IPS-11a (cell line): ENCODE measurements at regions not wholly inside any gene's neighbourhood (a gene's known extent, or its start where the extent isn't known, plus 50 kb on each side); places are given as distances from the start of the nearest gene placed in this dataset.

Source experiments
- H3K4me3 ChIP-seq: one replicate; pipeline ENCODE4 v1.5.1; 2013; ENCODE audit warnings: low read depth, low read length, control low read depth

DNA sequence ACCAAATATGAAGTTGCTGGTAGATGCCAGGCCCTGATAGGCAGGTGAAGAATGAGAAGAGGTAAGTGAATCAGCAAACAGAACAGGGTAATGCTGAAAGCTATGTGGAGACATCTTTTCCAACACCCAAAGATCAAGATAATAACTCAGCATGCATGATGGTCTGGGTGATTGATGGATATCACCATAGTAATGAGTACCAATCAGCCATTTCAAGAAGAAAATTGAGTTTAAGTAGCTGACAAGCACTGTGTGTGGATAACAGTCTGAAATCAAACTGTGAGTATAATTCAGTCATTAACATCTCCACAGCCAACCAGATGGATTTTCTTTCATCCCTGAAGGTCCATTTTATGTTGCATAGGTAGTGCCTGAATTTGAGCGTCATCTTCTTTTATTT is 289.6 kb upstream of the SMIM31 start:
- H3K4me3 ChIP-seq, result no peak overlapping the region

DNA sequence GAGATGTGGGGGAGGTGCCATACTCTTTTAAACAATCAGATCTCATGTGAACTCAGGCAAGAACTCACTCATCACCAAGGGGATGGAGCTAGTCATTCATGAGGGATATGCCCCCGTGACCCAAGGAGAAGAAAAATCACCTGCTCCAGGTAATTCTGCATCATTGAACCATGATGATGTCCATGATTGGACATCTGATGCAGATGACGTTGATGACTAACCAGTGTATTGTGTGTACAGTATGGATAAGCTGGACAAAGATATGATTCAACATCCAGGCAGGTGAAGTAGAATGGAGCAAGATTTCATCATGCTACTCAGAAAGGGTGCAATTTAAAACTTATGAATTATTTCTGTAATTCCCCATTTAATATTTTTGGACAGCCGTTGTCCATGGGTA is 286.4 kb upstream of the SMIM31 start:
- no peak overlapping the region for H3K4me3 ChIP-seq

DNA sequence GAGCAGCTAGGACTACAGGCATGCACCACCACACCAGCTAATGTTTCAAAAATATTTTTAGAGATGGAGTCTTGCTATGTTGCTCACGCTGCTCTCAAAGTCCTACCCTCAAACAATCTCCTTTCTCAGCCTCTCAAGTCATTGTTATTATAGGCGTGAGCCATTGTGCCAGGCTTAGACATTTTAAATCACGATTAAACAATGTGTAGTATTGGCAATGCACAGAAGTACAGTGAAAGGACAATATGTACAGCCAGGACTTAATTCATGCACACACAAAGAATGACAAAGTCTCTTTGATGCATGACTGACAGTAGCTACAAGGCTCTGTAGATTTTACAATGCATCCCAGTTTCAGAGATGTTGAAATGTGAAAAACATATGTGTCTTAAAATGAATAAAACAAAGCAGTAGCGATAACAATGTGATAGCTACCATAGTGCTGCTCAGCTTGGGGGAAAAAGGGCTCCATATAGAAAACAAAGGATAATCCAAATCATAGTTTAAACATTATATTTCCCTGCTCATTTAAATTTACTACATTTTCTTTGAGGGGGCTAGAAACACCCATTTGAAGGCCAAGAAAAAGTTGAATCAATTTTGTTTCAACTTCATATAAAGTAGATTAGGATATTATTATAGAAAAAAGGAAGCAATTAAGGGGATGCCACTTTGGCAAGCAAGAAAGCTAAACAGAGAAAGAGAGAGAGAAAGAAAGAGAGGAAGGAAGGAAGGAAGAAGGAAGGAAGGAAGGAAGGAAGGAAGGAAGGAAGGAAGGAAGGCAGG is 272.4 kb upstream of the SMIM31 start:
- no peak overlapping the region for H3K4me3 ChIP-seq

DNA sequence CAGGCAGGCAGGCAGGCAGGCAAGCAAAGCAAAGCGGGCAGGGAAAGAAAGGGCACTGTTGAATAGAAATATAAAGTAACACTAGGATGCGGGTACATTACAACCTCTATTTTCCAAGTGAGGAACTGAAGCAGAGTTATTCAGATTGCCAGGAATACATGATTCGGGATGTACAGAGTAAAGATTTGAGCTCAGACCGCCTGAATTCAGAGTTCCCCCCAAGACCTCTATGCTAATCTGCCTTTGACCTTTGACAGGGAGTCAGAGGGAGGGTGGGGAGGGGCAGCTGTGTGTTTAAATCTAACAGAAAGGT is 271.9 kb upstream of the SMIM31 start:
- H3K4me3 ChIP-seq, result no peak overlapping the region

DNA sequence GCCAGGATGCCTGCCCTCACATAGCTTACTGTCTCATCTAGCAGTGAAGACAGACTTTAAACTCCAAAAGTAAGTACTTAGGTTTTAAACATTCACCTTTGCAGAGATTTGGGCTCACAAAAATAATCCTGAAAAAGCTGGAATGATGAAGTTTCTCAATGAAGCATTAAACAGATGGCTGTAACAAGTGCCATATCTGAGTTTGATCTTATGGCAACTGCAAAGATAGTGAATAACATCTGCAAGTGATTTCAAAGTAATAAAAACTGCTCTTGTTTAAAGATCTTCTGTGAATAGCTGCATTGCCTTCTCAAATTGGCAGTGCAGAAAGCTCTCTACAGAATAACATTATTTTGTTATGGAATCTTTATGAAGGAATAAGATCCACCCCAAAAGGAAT is 271.2 kb upstream of the SMIM31 start:
- no peak overlapping the region for H3K4me3 ChIP-seq

DNA sequence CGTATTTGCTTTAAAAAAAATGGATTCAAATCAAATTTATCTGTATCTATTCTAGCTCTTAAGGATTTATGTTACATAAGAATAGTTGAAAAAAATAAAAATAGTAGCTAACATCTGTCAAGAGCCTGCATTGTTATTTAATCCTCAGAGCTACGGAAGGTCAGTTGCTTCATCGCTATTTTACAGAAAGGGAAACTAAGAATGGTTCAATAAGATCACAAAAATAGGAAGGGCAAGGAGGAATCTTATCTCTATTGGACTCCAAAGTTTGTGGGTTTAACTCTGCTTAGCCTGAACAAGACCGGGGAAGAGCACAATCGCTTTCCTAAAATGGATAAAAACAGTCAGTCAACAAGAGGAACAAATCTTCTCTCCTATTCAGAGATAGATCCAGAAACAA is 270.2 kb upstream of the SMIM31 start:
- no peak overlapping the region for H3K4me3 ChIP-seq

DNA sequence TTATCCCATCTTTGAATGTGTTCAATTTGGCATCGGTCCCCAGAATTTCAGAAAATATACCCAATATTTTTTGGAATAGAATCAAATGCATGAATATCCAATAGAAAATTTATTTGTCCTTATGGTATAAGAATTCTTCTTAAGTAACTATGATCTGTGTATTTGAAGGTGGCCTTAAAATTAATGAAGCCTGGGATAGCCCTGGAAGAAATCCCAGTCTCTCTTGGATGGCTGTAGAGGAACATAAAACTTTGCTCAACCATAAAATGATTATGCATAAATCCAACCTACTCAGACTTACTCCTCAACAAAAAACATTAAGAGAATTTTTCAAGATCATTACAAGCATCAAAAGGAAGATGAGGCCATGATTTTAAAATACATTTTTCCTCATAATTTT is 269.4 kb upstream of the SMIM31 start:
- H3K4me3 ChIP-seq, result no peak overlapping the region

DNA sequence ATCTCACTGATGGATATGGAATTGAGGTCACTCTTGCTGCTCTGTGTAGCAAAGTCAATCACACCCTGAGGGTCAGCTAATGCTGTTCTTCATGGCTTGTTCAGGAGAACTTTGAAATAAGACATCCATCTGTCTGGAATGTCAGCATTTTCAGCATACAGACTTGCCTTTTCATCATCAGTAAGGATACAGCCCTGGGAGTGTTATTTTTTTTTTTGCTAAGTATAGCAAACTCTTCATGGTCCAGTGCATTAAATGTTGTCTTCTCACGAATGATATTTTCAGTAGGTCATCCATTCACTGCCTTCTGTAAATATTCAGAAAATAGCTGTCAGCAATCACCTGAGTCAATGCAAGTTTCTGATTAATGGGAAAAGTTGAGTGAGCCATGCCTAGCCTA is 268.8 kb upstream of the SMIM31 start:
- no peak overlapping the region for H3K4me3 ChIP-seq

DNA sequence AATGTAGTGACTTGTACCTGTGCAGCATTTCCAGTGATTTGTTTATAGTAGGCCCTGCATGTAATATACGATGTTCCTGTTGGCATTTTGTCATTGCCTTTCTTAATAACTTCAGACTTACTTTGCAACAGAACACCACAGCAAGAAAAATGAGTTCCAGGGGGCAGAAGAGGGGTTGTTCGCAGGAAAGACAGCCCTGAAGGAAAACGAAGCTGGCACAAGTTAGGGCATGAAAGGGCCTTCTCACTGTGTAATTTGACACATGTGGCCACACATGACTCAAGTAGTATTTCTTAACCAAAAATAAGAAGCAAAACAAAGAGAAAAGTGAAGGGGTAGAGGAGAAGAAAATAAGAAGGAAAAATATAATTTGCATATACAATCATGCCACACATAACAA is 265.8 kb upstream of the SMIM31 start:
- H3K4me3 ChIP-seq, result no peak overlapping the region

DNA sequence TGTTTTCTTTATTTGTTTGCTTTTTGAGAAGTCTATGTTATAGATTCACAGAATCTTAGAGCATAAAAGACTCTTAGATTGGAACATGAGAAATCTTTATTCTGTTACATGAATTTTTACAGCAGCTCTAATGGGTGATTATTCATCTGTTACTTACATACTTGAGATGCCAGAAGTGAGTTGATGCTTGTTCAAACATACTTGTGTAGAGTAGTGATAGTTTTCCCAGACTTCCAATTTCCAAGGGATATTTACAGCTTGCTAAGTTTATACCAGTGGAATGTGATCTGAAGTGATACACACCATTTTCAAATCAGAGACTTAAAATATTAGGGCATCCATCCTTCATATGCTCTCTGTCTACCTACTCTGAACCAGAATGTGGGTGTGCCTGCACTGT is 252.9 kb upstream of the SMIM31 start:
- no peak overlapping the region for H3K4me3 ChIP-seq

DNA sequence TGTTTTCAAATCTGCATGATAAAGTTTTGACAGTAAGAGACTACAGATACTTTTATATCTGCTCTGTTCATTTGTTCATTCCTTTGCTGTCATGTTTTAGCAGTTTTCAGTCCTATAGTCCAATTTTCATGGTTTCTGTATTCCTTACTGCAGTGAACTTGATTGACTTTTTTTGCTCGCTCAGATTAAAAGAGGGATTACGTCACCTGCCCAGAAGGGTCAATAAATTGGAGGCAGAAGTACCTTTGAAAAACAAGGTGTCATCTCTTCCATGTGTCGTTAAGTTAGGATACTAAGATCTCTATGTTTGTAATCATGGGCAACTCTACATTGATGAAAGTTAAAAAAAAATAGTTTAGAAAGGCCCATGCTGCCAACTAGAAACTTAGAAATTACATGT is 250.1 kb upstream of the SMIM31 start:
- H3K4me3 ChIP-seq, result no peak overlapping the region

DNA sequence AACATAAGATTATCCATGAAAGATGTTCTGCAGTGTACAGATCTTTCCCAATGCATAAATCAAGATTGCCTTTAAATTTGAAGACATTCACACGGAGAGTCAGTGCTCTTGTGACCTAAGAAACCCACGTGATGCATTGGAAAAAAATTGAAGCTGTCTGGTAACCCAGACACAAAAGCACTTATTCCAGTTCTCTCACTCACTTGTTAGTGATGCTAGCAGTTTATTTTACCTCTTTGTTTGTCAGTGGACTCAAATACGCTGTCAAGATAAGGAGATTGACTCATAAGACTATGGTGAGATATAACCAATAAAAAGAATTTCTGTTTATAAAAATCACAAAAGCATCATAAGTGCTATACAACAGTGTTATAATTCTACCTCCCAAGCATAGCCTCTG is 245.8 kb upstream of the SMIM31 start:
- H3K4me3 ChIP-seq, result no peak overlapping the region

DNA sequence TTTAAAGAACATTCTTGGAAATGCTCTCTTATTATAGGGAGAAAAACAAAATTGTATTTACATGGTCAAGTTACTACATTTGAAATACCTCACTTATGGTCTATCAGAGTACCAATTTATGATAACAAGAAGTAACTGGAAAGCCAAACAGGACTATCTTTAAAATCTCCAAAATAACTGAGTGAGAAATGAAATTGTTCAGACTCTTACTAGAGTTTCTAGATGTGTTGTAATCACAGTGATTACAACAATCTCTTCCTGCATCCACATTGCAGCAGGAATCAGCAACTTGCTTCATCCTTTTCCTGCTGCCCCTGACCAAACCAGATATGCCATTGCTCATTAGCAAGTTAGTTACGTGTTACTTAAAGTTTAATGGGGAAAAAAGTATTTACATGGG is 245.2 kb upstream of the SMIM31 start:
- H3K4me3 ChIP-seq, result no peak overlapping the region

DNA sequence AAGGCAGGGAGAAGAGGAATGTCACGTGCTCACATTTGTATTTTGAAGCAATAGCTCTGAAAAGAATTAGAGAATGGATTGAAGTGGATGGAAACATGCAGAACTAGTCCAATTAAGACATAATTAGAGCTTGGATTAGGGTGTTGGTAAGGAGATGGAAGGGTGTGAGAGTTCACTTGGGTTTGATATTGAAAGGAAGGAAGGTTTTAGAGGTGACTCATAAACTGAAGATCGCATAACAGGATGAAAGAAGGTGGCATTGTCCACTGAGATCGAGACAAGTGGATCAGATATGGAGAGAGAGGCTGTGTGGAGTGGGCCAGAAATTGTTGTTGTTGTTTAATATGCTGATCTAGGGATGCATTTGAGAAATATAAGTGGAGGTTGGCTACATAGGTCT is 244.0 kb upstream of the SMIM31 start:
- H3K4me3 ChIP-seq, result no peak overlapping the region

DNA sequence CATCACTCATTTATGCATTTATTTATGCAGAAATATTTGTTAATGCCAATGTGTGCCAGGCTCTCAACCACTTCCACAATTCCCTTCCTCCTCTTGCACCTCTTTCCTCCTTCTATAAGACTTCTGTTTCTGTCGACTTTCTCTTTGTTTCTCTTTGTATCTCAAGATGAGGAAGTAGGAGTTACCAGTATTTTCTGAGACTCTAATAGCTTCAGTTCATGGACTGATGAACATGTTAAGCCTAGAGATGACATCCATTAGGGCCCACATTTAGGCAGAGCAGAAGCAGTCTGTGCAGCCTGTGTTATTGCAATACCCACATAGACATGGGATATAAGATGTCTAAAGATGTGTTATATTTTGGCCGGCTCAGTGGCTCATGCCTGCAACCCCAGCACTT is 241.8 kb upstream of the SMIM31 start:
- no peak overlapping the region for H3K4me3 ChIP-seq

DNA sequence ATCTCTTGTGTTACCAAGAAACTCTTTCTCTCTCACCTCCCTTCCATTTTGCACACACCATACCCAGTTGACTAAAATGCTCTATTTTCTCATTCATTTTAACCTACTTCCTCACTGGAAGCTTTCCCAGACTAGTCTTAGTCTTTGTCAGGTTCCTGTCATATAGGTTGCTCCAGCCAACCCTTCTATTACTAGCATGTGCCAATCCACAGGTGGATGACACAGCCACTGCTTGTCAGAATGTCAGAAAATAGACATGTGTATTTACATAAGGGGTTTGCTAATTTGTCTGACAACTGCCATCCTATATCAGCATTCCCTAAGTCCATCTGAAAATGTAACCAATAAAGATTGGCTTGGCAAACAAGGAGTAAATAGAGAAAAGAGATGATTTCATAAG is 239.2 kb upstream of the SMIM31 start:
- no peak overlapping the region for H3K4me3 ChIP-seq

DNA sequence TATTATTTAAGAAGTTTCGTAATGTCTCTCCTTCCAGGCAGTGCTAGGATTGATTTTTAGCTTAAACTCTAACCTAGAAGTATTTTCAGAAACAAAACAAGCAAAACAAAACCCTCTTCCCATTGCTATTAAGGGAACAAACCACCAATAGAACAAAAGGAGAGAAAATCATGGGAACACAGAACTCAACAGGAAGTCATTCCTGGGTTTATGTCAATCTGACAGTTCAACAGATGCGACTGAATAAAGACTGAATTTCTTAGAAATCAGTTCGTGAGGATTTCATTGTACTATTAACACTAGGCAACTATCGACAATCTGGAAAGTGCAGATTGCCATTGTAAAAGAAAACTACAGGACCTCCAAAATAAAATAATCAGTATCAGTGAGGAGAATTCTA is 229.1 kb upstream of the SMIM31 start:
- H3K4me3 ChIP-seq, result no peak overlapping the region

DNA sequence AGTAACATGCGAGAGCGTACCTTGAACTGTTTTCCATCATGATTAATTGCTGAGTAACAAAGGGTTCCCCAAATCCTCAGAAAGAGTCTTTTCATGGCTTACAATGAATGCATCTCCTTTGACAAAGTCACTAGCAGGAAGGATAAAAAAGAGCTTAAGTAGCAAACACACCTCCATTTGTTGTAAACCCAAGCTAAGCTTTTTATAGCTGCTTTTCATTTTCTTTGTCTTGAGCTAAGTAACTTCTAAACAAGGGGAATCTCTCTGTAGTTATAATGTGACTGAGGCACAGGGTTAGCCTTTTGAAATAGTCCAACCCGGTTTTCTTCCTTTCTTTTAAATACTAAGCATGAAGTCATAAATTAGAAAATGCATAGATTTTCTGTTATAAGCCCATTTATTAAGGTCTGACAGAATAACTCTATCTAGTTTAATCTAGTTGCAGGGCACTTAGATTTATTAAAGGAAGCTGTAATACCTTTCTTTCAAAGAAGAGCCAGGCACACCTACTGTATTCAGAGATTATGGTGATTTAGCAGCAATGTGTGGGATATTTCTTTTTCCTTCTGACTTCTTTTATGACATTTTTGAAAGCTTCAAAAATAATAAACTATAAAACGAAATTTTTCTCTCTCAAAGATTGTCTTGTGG is 226.9 kb upstream of the SMIM31 start:
- no peak overlapping the region for H3K4me3 ChIP-seq

DNA sequence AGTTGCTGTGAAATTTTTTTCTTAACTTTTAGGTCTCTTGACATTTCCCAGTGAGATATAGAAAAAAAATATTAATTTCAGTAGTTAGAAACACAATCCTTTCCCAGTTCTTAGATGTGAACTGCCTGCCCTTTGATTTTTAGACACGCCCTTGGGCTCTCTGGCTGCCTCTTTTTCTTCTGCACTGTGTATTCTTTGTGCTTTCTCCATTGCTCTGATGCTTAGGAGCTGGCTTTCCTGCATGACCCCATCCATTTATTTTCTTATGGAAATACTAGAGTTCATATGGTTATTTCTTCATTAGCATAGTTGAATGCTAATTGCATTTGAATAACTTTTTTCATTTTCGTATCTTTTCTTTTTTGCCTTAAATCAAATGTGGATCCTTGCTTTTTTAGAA is 224.9 kb upstream of the SMIM31 start:
- H3K4me3 ChIP-seq, result no peak overlapping the region

DNA sequence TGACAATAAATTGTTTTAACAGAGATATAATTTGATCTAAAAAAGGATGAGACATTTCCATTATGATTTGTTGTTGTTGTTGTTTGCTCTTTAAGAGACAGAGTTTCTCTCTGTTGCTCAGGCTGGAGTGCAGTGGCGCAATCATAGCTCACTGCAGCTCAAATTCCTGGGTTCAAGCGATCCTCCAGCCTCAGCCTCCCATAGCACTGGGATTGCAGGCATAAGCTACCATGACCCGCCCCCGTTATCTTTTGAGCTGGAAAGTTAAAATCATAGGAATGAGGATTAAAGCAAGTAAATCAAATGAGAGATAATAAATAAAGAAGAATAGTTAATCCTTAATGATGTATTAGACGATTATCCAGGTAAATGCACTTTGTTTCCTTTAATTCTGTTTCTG is 224.4 kb upstream of the SMIM31 start:
- H3K4me3 ChIP-seq, result no peak overlapping the region

DNA sequence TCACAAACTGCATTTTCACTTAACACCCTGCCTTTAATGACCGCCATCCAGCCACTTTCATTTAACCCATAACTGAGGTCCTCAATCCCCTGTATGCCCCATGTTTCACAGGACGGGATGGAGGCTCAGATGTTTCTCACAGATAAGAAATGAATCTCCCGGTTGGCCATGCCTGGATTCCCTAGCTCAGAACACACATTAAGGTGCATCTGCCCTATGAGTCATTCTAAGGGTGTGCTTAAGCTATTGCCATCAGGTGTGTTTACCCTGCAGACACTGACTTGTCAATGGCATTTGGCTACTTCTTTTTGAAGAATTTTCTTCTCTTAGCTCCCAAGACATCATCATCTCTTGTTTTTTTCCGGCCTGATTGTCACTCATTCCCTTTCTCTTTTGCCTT is 222.6 kb upstream of the SMIM31 start:
- H3K4me3 ChIP-seq, result no peak overlapping the region

DNA sequence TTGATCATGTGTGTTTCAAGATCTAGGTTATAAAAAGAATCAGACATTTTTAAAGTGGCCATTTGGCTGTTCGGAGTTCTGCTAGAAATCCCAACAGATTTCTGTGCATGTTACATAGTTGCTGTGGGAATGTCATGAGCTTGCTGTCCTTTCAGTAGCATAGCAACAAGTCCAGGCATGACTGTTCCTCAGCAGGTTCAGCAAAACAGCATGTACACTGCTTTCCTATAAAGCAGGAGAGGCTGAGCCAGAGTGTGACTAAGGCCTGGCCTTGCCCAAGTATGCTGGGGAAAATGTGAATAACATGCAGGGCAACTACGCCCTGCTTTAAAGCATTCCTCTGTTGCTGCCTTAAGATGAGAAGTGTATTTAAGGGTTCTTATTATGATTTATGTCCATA is 217.1 kb upstream of the SMIM31 start:
- H3K4me3 ChIP-seq, result no peak overlapping the region

DNA sequence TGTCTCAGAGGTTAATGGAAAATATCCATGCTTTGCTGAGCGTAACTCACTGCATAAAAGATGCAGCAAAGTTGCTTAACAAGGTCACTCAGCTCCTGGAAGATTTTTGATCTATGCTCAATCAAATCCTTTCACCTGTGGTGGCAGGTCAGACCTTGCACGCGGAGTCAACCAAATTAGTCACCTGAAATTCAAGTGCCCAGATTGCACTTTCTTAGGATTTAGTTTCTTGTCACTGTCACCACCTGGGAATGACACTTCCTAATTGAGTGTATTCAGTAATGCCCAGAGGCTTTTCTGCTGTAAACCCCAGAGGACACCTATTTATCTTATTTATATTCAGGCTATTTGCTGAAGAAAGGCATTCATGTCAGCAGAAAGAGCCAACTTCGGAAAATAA is 215.8 kb upstream of the SMIM31 start:
- H3K4me3 ChIP-seq, result no peak overlapping the region
